ENCODE measurements at regions not wholly inside any gene's neighbourhood (a gene's known extent, or its start where the extent isn't known, plus 50 kb on each side); places are given as distances from the start of the nearest gene placed in this dataset.
"Not testable (repeated sequence)": the region's sequence is repeated elsewhere in the genome, so short reads cannot be mapped to it uniquely, and the experiment has no call there.

DNA sequence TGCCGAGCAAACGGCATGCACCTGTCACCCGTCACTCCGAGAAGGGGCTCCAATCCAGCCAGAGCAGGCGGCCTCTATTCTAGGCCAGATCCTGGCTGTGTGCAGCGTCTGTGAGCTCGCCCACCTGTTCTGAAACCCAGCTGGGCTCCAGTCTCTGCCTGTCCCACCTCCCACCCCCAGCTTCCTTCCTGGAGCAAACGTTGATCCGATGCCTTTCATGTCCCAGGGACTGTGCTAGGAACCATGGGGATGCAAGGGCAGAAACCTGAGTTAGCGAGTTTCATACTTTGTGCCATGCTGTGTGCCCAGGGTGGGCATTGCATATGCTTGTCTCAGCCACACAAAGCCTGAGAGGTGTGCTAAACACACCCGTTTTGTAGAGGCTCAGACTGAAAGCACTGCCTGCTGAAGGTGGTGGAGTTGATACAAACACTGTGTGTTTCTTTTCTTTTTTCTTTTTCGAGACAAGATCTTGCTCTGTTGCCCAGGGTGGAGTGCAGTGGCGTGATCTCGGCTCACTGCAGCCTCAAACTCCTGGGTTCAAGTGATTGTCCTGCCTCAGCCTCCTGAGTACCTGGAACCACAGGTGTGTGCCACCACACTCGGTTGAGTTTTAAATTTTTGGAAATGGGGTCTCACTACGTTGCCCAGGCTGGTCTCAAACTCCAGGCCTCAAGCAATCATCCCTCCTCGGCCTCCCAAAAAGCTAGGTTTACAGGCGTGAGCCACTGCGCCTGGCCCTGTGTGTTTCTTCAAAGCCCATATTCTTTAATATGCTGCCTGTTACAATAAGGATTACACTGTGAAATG is 84.1 kb upstream of the MED13L start:
- peak; percentile 71 for DNase-seq

- DNase-seq = no peak
These were observed 87.6 kb upstream of the MED13L start for GRCh38 chr12:116365114-116365513.

DNA sequence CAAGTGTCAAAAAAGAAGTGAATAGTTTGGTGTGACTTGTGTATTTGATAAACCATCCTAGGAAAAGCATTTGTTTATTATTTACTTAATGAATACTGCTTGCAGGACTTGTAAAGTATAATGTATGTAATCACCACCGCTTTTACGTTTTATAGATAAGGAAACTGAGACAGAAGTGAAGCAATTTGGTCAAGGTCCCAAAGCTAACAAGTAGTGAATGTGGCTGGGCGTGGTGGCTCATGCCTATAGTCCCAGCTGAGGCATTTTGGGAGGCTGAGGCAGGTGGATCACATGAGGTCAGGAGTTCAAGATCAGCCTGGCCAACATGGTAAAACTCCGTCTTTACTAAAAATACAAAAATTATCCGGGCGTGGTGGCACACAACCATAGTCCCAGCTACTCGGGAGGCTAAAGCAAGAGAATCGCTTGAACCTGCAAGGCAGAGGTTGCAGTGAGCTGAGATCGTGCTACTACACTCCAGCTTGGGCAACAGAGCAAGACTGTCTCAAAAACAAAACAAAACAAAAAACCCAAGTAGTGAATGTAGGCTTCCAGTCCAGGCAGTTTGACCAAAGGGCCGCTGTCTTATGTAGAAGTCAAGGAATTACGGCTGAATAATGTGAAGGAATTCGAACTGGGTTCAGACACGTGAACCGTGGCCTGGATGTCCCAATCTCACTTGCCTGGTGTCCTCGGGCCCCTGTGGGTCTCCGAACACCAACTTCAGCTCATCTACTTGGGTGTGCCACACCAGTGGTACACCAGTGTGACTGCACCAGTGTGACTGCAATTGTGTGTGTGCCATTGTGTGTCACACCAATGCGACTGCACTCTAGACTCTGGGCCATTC is 88.3 kb upstream of the MED13L start:
- no peak for DNase-seq

GRCh38 chr12:116366456-116366776 is 88.9 kb upstream of the MED13L start:
- peak; percentile 80 for DNase-seq

GRCh38 chr12:116366824-116367223 is 89.3 kb upstream of the MED13L start:
- no peak for DNase-seq

DNA sequence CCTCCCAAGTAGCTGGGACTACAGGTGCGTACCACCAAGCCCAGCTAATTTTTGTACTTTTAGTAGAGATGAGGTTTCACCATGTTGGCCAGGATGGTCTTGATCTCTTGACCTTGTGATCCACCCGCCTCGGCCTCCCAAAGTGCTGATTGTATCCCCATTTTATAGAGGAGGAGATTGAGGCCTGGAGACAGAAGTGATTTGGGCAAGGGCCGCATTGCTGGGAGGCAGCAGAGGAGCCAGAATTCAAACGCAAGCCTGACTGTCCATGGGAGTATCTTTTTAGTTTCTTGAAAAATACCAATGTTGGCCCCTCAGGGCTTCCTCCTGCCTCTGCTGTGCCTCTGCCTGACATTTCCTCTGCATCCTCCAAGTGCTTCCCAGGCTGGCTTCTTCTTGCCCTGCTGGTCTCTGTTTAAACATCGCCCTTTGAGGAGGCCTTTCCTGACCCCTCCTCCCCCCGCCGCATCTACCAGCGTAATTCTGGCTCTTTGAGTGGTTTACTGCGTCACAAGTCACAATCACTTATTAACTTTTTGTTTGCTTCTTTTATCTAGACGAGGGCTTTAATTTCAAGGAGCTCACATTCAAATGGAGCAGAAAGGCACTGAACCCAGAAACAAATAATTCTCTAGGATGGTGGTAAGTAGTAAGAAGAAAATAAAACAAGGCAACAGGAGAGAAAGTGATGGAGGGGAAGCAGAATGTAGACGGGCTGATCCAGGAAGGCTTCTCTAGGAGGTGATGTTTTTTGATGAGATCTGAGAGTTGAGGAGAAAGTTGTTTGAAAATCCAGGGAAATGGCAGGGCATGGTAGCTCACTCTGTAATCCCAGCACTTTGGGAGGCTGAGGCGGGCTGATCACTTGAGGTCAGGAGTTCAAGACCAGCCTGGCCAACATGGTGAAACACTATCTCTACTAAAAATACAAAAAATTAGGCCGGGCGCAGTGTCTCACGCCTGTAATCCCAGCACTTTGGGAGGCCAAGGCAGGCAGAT is 91.0 kb upstream of the MED13L start:
- DNase-seq = no peak

GRCh38 chr12:116370004-116370404 is 92.5 kb upstream of the MED13L start:
- no peak for DNase-seq

- DNase-seq = no peak
These were observed 93.5 kb upstream of the MED13L start for GRCh38 chr12:116370886-116371580.

GRCh38 chr12:116372815-116373214 is 95.3 kb upstream of the MED13L start:
- no peak for DNase-seq

GRCh38 chr12:116373572-116374206 is 96.2 kb upstream of the MED13L start:
- no peak for DNase-seq

DNA sequence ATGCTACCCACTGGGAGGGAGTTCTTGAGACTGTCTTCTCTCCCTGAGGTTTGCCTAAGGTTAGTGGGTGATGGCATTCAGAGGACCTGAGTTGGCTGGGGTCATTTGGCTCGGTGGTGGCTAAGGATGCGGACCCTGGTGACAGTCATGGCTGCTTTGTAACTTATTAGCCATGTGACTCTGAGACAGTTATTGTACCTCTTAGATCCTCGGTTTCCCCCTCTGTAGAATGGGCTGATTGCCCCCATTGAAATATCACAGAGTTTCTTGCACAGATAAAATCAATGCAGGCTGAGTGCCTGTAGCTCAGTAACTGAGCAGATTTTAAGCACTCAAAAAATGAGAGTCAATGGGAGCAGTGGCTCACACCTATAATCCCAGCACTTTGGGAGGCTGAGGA is 96.7 kb upstream of the MED13L start:
- DNase-seq = no peak

- DNase-seq = no peak
These were observed 97.9 kb upstream of the MED13L start for GRCh38 chr12:116375278-116375842.

DNA sequence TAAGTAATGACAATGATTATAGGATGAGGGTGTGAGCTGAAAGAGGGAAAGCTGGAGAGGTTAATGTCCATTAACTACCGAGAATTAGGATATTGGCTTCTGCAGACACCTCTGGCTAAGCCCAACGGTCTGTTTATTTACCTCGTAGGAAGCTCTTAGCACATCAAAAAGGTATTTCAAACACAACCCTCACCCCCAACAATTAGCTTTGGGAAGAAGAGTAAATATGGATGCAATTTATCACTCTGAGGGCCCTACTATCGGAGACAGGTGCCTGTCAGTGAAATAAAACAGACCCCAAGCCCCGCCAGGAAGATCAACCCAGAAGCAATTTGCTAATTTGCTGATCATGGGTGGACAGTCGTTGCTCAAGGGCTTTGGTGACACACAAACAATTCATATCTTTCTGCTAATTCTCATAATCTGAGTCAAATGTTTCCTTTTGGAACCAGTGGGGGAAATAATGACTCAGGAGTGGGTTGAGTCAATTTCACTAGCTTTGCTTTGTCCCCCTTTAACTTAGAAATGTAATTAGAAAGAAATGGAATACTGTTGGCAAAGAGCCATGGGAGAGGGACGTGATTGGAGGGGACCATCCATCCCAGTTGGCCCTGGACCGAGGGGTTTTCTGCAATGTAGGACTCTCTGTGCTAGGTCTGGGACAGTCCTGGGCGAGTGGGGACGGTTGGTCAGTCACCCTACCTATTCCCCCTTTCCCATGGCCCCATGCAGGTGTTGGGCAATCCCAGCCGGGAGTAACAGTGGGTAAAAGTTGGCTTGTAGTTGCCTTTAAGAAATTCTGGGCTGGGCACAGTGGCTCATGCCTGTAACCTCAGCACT is 99.1 kb upstream of the MED13L start:
- no peak for DNase-seq

GRCh38 chr12:116377194-116377571 is 99.7 kb upstream of the MED13L start:
- not testable (repeated sequence) for DNase-seq

GRCh38 chr12:116378002-116378401 is 100.5 kb upstream of the MED13L start:
- DNase-seq = no peak

- DNase-seq = no peak
These were observed 102.6 kb upstream of the MED13L start for GRCh38 chr12:116380108-116380507.

DNA sequence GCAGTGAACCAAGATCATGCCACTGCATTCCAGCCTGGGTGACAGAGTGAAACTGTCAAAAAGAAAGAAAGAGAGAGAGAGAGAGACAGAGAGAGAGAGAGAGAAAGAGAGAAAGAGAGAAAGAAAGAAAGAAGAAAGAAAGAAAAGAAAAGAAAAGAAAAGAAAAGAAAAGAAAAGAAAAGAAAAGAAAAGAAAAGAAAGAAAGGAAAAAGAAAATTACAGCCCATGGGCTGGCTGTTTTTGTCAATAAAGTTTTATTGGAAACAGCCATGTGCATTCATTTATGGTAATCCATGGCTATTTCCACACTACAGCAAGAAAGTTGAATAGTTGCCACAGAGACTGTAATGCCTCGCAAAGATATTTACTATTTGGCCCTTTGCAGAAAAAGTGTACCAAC is 103.2 kb upstream of the MED13L start:
- not testable (repeated sequence) for DNase-seq

DNA sequence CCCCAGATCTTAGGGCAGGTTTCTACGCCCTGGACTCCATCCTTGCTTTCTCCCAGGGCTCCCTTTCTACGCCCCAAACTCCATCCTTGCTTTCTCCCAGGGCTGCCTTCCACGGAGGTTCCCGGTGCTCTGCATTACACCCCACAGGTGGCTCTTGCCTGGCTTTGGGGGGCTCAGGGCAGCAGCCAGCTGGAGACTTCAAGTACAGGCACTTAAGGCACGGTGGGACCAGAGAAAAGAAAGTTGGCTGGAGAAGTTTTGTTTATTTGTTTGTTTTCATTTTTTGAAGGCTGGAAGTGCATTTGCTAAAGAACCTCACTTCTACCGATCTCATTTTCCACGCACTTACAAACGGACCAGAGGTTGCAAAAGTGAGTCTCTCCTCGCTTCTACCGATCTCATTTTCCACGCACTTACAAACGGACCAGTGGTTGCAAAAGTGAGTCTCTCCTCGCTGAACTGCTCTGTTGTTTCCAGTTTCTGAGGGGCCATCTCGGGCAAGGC is 103.8 kb upstream of the MED13L start:
- no peak for DNase-seq

- no peak for DNase-seq
These were observed 104.5 kb upstream of the MED13L start for GRCh38 chr12:116381744-116382685.

Data from NCI-H2171 treated with DMSO at 0.1 percent for 48 hours (cell line).